MM.1S (cell line): ENCODE measurements at regions not wholly inside any gene's neighbourhood (a gene's known extent, or its start where the extent isn't known, plus 50 kb on each side); places are given as distances from the start of the nearest gene placed in this dataset.

Experiments
- EZH2phosphoT487 ChIP-seq: fragments of 300-600 bp; sonication (generic); IDR thresholded peaks from 2 replicates; pipeline ENCODE4 v1.6.1; 2018; ENCODE audit warnings: antibody characterized with exemption, low read length
- TF ChIP-seq, protein P1 (sequence below): fragments of 300-600 bp; sonication (generic); IDR thresholded peaks from 2 replicates; pipeline ENCODE4 v1.5.1; 2016; ENCODE audit warnings: antibody characterized with exemption, low read length, mixed read lengths

DNA sequence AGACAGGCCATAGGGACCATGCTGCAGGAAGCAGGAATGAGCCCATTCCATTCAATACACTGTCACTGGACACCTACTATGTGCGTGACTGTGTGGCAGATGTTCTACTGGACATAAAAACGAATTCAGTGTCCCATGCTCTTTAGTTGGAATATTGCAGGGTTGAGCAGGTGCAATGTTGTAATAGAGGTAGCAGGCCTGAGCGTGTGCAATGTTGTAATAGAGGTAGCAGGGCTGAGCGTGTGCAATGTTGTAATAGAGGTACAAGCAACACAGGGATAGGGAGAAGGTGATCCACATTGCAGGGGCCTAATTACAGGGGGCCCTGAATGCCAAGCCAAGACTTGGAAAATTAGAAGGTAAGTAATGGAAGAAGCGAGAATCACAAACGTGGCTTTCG is 261.4 kb upstream of the HES1 start:
- TF ChIP-seq, protein P1, sequence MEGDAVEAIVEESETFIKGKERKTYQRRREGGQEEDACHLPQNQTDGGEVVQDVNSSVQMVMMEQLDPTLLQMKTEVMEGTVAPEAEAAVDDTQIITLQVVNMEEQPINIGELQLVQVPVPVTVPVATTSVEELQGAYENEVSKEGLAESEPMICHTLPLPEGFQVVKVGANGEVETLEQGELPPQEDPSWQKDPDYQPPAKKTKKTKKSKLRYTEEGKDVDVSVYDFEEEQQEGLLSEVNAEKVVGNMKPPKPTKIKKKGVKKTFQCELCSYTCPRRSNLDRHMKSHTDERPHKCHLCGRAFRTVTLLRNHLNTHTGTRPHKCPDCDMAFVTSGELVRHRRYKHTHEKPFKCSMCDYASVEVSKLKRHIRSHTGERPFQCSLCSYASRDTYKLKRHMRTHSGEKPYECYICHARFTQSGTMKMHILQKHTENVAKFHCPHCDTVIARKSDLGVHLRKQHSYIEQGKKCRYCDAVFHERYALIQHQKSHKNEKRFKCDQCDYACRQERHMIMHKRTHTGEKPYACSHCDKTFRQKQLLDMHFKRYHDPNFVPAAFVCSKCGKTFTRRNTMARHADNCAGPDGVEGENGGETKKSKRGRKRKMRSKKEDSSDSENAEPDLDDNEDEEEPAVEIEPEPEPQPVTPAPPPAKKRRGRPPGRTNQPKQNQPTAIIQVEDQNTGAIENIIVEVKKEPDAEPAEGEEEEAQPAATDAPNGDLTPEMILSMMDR: no peak
- no peak for TF ChIP-seq EZH2phosphoT487
